Fibroblast of skin of left quadriceps (primary cell): ENCODE measurements at regions not wholly inside any gene's neighbourhood (a gene's known extent, or its start where the extent isn't known, plus 50 kb on each side); places are given as distances from the start of the nearest gene placed in this dataset.
"Not testable (repeated sequence)": the region's sequence is repeated elsewhere in the genome, so short reads cannot be mapped to it uniquely, and the experiment has no call there.

Experiments
- DNase-seq, 2 experiments: peaks; one replicate each; pipeline ENCODE4 v3.0.0-alpha.2; 2013; ENCODE audit warnings: low read depth in 2 of 2

- DNase-seq = no peak
These were observed 341.7 kb upstream of the FAT1 start for GRCh38 chr4:187065396-187065795.

- DNase-seq = no peak
These were observed 342.1 kb upstream of the FAT1 start for GRCh38 chr4:187065806-187066205.

- no peak for DNase-seq
These were observed 345.7 kb upstream of the FAT1 start for GRCh38 chr4:187069398-187069797.

- no peak for DNase-seq
These were observed 346.5 kb upstream of the FAT1 start for GRCh38 chr4:187070158-187070557.

- no peak for DNase-seq
These were observed 347.1 kb upstream of the FAT1 start for GRCh38 chr4:187070740-187071139.

GRCh38 chr4:187071946-187072600 is 348.4 kb upstream of the FAT1 start:
- no peak for DNase-seq

- DNase-seq = no peak
These were observed 350.2 kb upstream of the FAT1 start for GRCh38 chr4:187073820-187074219.

- DNase-seq = peak; percentile 28 to 48
These were observed 351.9 kb upstream of the FAT1 start for GRCh38 chr4:187075514-187075913.

- no peak for DNase-seq
These were observed 354.2 kb upstream of the FAT1 start for GRCh38 chr4:187077744-187078401.

GRCh38 chr4:187084701-187085100 is 361.0 kb upstream of the FAT1 start:
- DNase-seq = no peak

- DNase-seq = no peak
These were observed 361.7 kb upstream of the FAT1 start for GRCh38 chr4:187085339-187085738.

- no peak for DNase-seq
These were observed 362.5 kb upstream of the FAT1 start for GRCh38 chr4:187086151-187086550.

- DNase-seq = no peak
These were observed 364.6 kb upstream of the FAT1 start for GRCh38 chr4:187088070-187088799.

- no peak for DNase-seq
These were observed 366.7 kb upstream of the FAT1 start for GRCh38 chr4:187090401-187090800.

GRCh38 chr4:187090832-187091231 is 367.2 kb upstream of the FAT1 start:
- not testable (repeated sequence) for DNase-seq

- DNase-seq = no peak
These were observed 370.5 kb upstream of the FAT1 start for GRCh38 chr4:187094144-187094543.

- DNase-seq = no peak
These were observed 374.8 kb upstream of the FAT1 start for GRCh38 chr4:187098429-187098828.

GRCh38 chr4:187103351-187103750 is 379.7 kb upstream of the FAT1 start:
- DNase-seq = no peak

GRCh38 chr4:187108845-187109244 is 385.2 kb upstream of the FAT1 start:
- peak in 1 of 2 experiments; percentile 24 for DNase-seq

GRCh38 chr4:187109636-187110035 is 386.0 kb upstream of the FAT1 start:
- DNase-seq = no peak

GRCh38 chr4:187118166-187118565 is 394.5 kb upstream of the FAT1 start:
- DNase-seq = no peak

- no peak for DNase-seq
These were observed 395.0 kb upstream of the FAT1 start for GRCh38 chr4:187118602-187119120.

GRCh38 chr4:187124331-187124730 is 400.7 kb upstream of the FAT1 start:
- DNase-seq = no peak
